Epithelial cell of proximal tubule (primary cell): ENCODE measurements at regions not wholly inside any gene's neighbourhood (a gene's known extent, or its start where the extent isn't known, plus 50 kb on each side); places are given as distances from the start of the nearest gene placed in this dataset.

ENCODE experiments used
- DNase-seq: peaks from one replicate; pipeline ENCODE4 v3.0.0-alpha.2; 2011; ENCODE audit warnings: low read depth
- H3K4me3 ChIP-seq: 2 replicates; pipeline ENCODE4 v1.5.1; 2011; ENCODE audit warnings: low read depth, mild to moderate bottlenecking, low read length
- CTCF ChIP-seq: conservative IDR thresholded peaks from 2 replicates; pipeline ENCODE4 v1.5.1; 2012; ENCODE audit warnings: low read depth, mild to moderate bottlenecking, low read length

- H3K4me3 ChIP-seq, result no peak overlapping the region
- TF ChIP-seq CTCF, result no peak
- DNase-seq, result no peak
These were observed 278.4 kb upstream of the DACH1 start for GRCh38 chr13:72145383-72145782.

- DNase-seq, result no peak
- no peak overlapping the region for H3K4me3 ChIP-seq
- no peak for TF ChIP-seq CTCF
These were observed 277.6 kb upstream of the DACH1 start for GRCh38 chr13:72144636-72145035.

GRCh38 chr13:72141855-72142519, 275.0 kb upstream of the DACH1 start:
- DNase-seq, result no peak
- H3K4me3 ChIP-seq, result no peak overlapping the region
- no peak for TF ChIP-seq CTCF

- no peak overlapping the region for H3K4me3 ChIP-seq
- TF ChIP-seq CTCF, result no peak
These were observed 272.2 kb upstream of the DACH1 start for GRCh38 chr13:72139192-72139591.

GRCh38 chr13:72132075-72132474, 265.1 kb upstream of the DACH1 start:
- DNase-seq, result peak; percentile 35
- TF ChIP-seq CTCF, result no peak

More at GRCh38 chr13:72139192-72139591, 272.2 kb upstream of the DACH1 start:
- DNase-seq, result no peak

GRCh38 chr13:72129117-72129516, 262.1 kb upstream of the DACH1 start:
- DNase-seq, result no peak
- no peak overlapping the region for H3K4me3 ChIP-seq
- no peak for TF ChIP-seq CTCF

More at GRCh38 chr13:72132075-72132474, 265.1 kb upstream of the DACH1 start:
- H3K4me3 ChIP-seq, result no peak overlapping the region

GRCh38 chr13:72127031-72127430, 260.0 kb upstream of the DACH1 start:
- no peak for DNase-seq
- TF ChIP-seq CTCF, result no peak
- H3K4me3 ChIP-seq, result no peak overlapping the region
